HepG2 (cell line): ENCODE measurements at regions not wholly inside any gene's neighbourhood (a gene's known extent, or its start where the extent isn't known, plus 50 kb on each side); places are given as distances from the start of the nearest gene placed in this dataset.

Experiments used
- ATAC-seq: fragments of 200-7000 bp; cut with Tn5 transposase; 3 replicates; pipeline ENCODE4 v1.9.1; 2020; ENCODE audit warnings: mild to moderate bottlenecking, moderate library complexity
- BruUV-seq: library from RNA; stranded (reverse); fragments of 400-500 nt; replicated peaks from 2 replicates; lab custom pipeline; 2021; lab: Mats Ljungman, UMichigan
- CTCF ChIA-PET: fragments of 300-600 bp; formaldehyde crosslinking; extraction: SDS; loops from one replicate; lab custom pipeline; 2021; ENCODE audit warnings: low total read pairs, inconsistent platforms, low intra/inter-chr PET ratio; lab: Yijun Ruan, JAX
- POLR2A ChIA-PET: fragments of 350-600 bp; sonication (Branson Sonifier 250); formaldehyde crosslinking; loops from one replicate; lab custom pipeline; 2020; ENCODE audit warnings: antibody characterized with exemption, inconsistent platforms; lab: Yijun Ruan, JAX
- DNase-seq: peaks from one replicate; pipeline ENCODE4 v3.0.0-alpha.2; 2015; ENCODE audit warnings: low spot score
- FAIRE-seq: peaks from 3 replicates; lab custom pipeline; 2011; peaks lifted over from hg19 to GRCh38; lab: Jason Lieb, UNC
- H2AFZ ChIP-seq: one replicate; pipeline ENCODE4 v1.6.1; 2011; ENCODE audit warnings: low read length, inconsistent platforms
- H3K27ac ChIP-seq: fragments of 300-600 bp; 3 replicates; pipeline ENCODE4 v1.8.0; 2011; ENCODE audit warnings: mixed run types, mild to moderate bottlenecking, mixed read lengths, low read length, inconsistent platforms; ENCODE audit not compliant: insufficient read depth; ENCODE audit errors: extremely low read length
- H3K27me3 ChIP-seq, 2 experiments: fragments of 200-600 bp in 1 of 2; 2 replicates in 1 of 2; 3 replicates in 1 of 2; pipeline versions ENCODE4 v1.6.0 to v1.8.0; 2011; ENCODE audit warnings: low read length in 2 of 2, mild to moderate bottlenecking in 2 of 2, moderate library complexity in 2 of 2, inconsistent platforms in 1 of 2; ENCODE audit not compliant: insufficient read depth in 2 of 2, control insufficient read depth in 1 of 2
- H3K36me3 ChIP-seq, 2 experiments: fragments of 200-600 bp in 1 of 2; replicated peaks in 1 of 2; 2 replicates in 1 of 2; 3 replicates in 1 of 2; pipeline versions ENCODE4 v1.5.1 to v1.8.0; 2011; ENCODE audit warnings: low read length in 2 of 2, inconsistent platforms in 1 of 2; ENCODE audit not compliant: insufficient read depth in 2 of 2, control insufficient read depth in 1 of 2
- H3K4me1 ChIP-seq: 2 replicates; pipeline ENCODE4 v1.5.1; 2012; ENCODE audit warnings: low read length, inconsistent platforms; ENCODE audit not compliant: insufficient read depth
- H3K4me2 ChIP-seq: 2 replicates; pipeline ENCODE4 v1.6.0; 2011; ENCODE audit warnings: low read depth, low read length, inconsistent platforms
- H3K4me3 ChIP-seq, 3 experiments: fragments of 200-600 bp in 1 of 3; sonication (generic), shearing (Covaris generic) in 1 of 3; replicated peaks in 1 of 3; 2 replicates each; pipeline ENCODE4 v1.5.1; 2011 to 2016; ENCODE audit warnings: low read length in 3 of 3, inconsistent platforms in 2 of 3, low read depth in 2 of 3, mild to moderate bottlenecking in 2 of 3, control low read depth in 1 of 3, mixed read lengths in 1 of 3; ENCODE audit not compliant: insufficient read depth in 1 of 3
- H3K79me2 ChIP-seq: one replicate; pipeline ENCODE4 v1.6.1; 2011; ENCODE audit warnings: low read length, inconsistent platforms; ENCODE audit not compliant: insufficient read depth
- H3K9ac ChIP-seq: 2 replicates; pipeline ENCODE4 v1.6.0; 2011; ENCODE audit warnings: mild to moderate bottlenecking, low read depth, low read length, inconsistent platforms; ENCODE audit not compliant: insufficient read depth
- H3K9me3 ChIP-seq: 2 replicates; pipeline ENCODE4 v1.5.1; 2012; ENCODE audit warnings: mild to moderate bottlenecking, low read length
- H4K20me1 ChIP-seq: 2 replicates; pipeline ENCODE4 v1.6.0; 2011; ENCODE audit warnings: inconsistent platforms, mild to moderate bottlenecking, low read length, moderate library complexity; ENCODE audit not compliant: insufficient read depth
- ETV5 ChIP-seq: IDR thresholded peaks from 2 replicates; pipeline ENCODE4 v1.6.1; 2018; ENCODE audit warnings: missing biosample characterization, missing genetic modification reagents, inconsistent platforms, borderline replicate concordance
- JUNB ChIP-seq: sonication (generic); formaldehyde crosslinking; IDR thresholded peaks from 2 replicates; pipeline ENCODE4 v1.8.0; 2022; ENCODE audit warnings: missing genetic modification reagents, mild to moderate bottlenecking, borderline replicate concordance
- MAFF ChIP-seq: IDR thresholded peaks from 2 replicates; pipeline ENCODE4 v1.6.1; 2011; ENCODE audit warnings: low read depth, low read length, improper control_type of control experiment
- MAFK ChIP-seq, 2 experiments: IDR thresholded peaks in 1 of 2; conservative IDR thresholded peaks in 1 of 2; 2 replicates each; pipeline ENCODE4 v1.6.1; 2011; ENCODE audit warnings: improper control_type of control experiment in 2 of 2, low read length in 2 of 2
- NR3C1 ChIP-seq: sonication (generic); formaldehyde crosslinking; IDR thresholded peaks from 2 replicates; pipeline ENCODE4 v1.4.0; 2020; ENCODE audit warnings: missing genetic modification reagents
- PAXIP1 ChIP-seq: sonication (generic); formaldehyde crosslinking; conservative IDR thresholded peaks from 2 replicates; pipeline ENCODE4 v1.4.0; 2020; ENCODE audit warnings: mild to moderate bottlenecking, missing genetic modification reagents, moderate library complexity
- RXRB ChIP-seq: IDR thresholded peaks from 2 replicates; pipeline ENCODE4 v1.6.1; 2016; ENCODE audit warnings: borderline replicate concordance, missing genetic modification reagents, missing compliant biosample characterization
- SMAD9 ChIP-seq: sonication (generic); formaldehyde crosslinking; IDR thresholded peaks from 2 replicates; pipeline ENCODE4 v1.5.1; 2020; ENCODE audit warnings: mild to moderate bottlenecking, missing genetic modification reagents
- ZBTB8A ChIP-seq: sonication (generic); formaldehyde crosslinking; IDR thresholded peaks from 2 replicates; pipeline ENCODE4 v1.4.0; 2020; ENCODE audit warnings: mild to moderate bottlenecking, low read depth, missing genetic modification reagents, borderline replicate concordance
- ZNF225 ChIP-seq: sonication (generic); formaldehyde crosslinking; IDR thresholded peaks from 2 replicates; pipeline ENCODE4 v1.4.0; 2020; ENCODE audit warnings: mild to moderate bottlenecking, missing genetic modification reagents
- ZNF773 ChIP-seq: sonication (generic); formaldehyde crosslinking; IDR thresholded peaks from 2 replicates; pipeline ENCODE4 v1.4.0; 2020; ENCODE audit warnings: missing genetic modification reagents, borderline replicate concordance
- in situ Hi-C: cut with HindIII; loops from 2 replicates; pipeline ENCODE4 v1.10.0; 2017; ENCODE audit warnings: low pct_unique_long_range_greater_than_20kb; ENCODE audit not compliant: extremely low pct_ligation_motif_present
- intact Hi-C: fragments of 100-400 bp; cut with micrococcal nuclease; formaldehyde crosslinking; loops from one replicate; pipeline ENCODE4 v1.10.0; 2022; ENCODE audit not compliant: unreplicated experiment

- no peak for TF ChIP-seq RXRB (CRISPR knock-in tag)
- TF ChIP-seq ZNF225 (CRISPR knock-in tag) = no peak
- TF ChIP-seq JUNB (CRISPR knock-in tag) = no peak
- TF ChIP-seq ZNF773 (CRISPR knock-in tag) = no peak
- no peak for TF ChIP-seq SMAD9 (CRISPR knock-in tag)
- no peak for TF ChIP-seq PAXIP1 (CRISPR knock-in tag)
- TF ChIP-seq ETV5 = no peak
These were observed 82.9 kb upstream of the CPM start (continued) for GRCh38 chr12:69015831-69016230.

DNA sequence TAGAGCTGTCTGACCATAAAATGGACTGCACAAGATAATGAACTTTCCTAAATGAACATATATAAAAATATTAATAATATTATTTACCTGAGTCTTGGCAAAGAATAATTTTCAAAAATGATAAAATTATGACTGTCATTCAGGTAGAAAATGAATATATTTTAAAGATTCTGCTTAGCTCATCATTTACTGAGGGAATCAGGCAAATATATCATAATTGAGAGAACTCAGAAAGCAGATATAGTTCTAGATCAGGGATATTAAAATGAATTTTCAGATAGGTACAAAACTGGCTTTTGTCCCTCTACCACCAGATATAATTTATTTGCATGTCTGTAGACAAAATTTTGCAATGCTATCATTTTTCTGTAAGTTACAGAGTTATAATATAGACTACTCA, 86.1 kb upstream of the CPM start:
- H4K20me1 ChIP-seq = no peaks in the 10 kb centered on the region
- no peak overlapping the region for H3K9ac ChIP-seq
- FAIRE-seq (no peak), ATAC-seq (no peak), DNase-seq (no peak)
- ChIA-PET CTCF (no interaction called here), POLR2A (no interaction called here)
- no peak overlapping the region for H3K4me3 ChIP-seq
- H3K9me3 ChIP-seq = no peaks in the 10 kb centered on the region; the same call in 1 of the 2 replicates
- H3K4me2 ChIP-seq = no peak overlapping the region
- H2AFZ ChIP-seq = no peak overlapping the region
- no peak overlapping the region for H3K27ac ChIP-seq
- no peaks in the 10 kb centered on the region for H3K36me3 ChIP-seq
- no TSS peak for BruUV-seq
- H3K27me3 ChIP-seq = peaks cover 1 to 25% of the 10 kb centered on the region in 2 experiments; a peak in 2 of 5 replicates
- H3K4me1 ChIP-seq = no peaks in the 10 kb centered on the region
- no peaks in the 10 kb centered on the region for H3K79me2 ChIP-seq
- intact Hi-C loops (no loop called here), in situ Hi-C loops (no loop called here)
- TF ChIP-seq MAFK (conservative IDR thresholded peaks at IDR 0.05 in 1 of 2, IDR thresholded peaks at IDR 0.05 in 1 of 2; ENCODE audit: low read length in 2 of 2) (peak; percentile 84 to 94), NR3C1 (no peak), ZBTB8A (CRISPR knock-in tag) (no peak), MAFF (peak; percentile 87)
